Kidney glomerular epithelial cell (primary cell): ENCODE measurements at regions not wholly inside any gene's neighbourhood (a gene's known extent, or its start where the extent isn't known, plus 50 kb on each side); places are given as distances from the start of the nearest gene placed in this dataset.
"Not testable (repeated sequence)": the region's sequence is repeated elsewhere in the genome, so short reads cannot be mapped to it uniquely, and the experiment has no call there.

Source experiments
- DNase-seq: peaks from one replicate; lab custom pipeline; 2025; lab: John Stamatoyannopoulos, UW

GRCh38 chr2:66632882-66633281, 198.0 kb downstream of the MEIS1 start:
- DNase-seq, result not testable (repeated sequence)

- no peak for DNase-seq
Observed at GRCh38 chr2:66633631-66634030, 198.7 kb downstream of the MEIS1 start.

GRCh38 chr2:66634784-66635183, 199.9 kb downstream of the MEIS1 start:
- no peak for DNase-seq

- no peak for DNase-seq
Observed at GRCh38 chr2:66641685-66642084, 206.8 kb downstream of the MEIS1 start.

- DNase-seq, result not testable (repeated sequence)
Observed at GRCh38 chr2:66648081-66648480, 213.2 kb downstream of the MEIS1 start.

- DNase-seq, result no peak
Observed at GRCh38 chr2:66649006-66649405, 214.1 kb downstream of the MEIS1 start.

- DNase-seq, result no peak
Observed at GRCh38 chr2:66651295-66651694, 216.4 kb downstream of the MEIS1 start.

- no peak for DNase-seq
Observed at GRCh38 chr2:66660804-66661203, 225.9 kb downstream of the MEIS1 start.

GRCh38 chr2:66661253-66662173, 226.6 kb downstream of the MEIS1 start:
- no peak for DNase-seq

- no peak for DNase-seq
Observed at GRCh38 chr2:66665124-66665984, 230.4 kb downstream of the MEIS1 start.

GRCh38 chr2:66667301-66667700, 232.4 kb downstream of the MEIS1 start:
- DNase-seq, result no peak

GRCh38 chr2:66673286-66673685, 238.4 kb downstream of the MEIS1 start:
- no peak for DNase-seq

GRCh38 chr2:66674087-66674486, 239.2 kb downstream of the MEIS1 start:
- no peak for DNase-seq

GRCh38 chr2:66675591-66675990, 240.7 kb downstream of the MEIS1 start:
- no peak for DNase-seq

- no peak for DNase-seq
Observed at GRCh38 chr2:66679442-66679841, 244.5 kb downstream of the MEIS1 start.

- no peak for DNase-seq
Observed at GRCh38 chr2:66682476-66682875, 247.6 kb downstream of the MEIS1 start.

- no peak for DNase-seq
Observed at GRCh38 chr2:66683064-66683463, 248.1 kb downstream of the MEIS1 start.

- DNase-seq, result no peak
Observed at GRCh38 chr2:66683599-66683998, 248.7 kb downstream of the MEIS1 start.

GRCh38 chr2:66684289-66684688, 249.4 kb downstream of the MEIS1 start:
- DNase-seq, result no peak

- DNase-seq, result no peak
Observed at GRCh38 chr2:66686755-66687154, 251.8 kb downstream of the MEIS1 start.

- no peak for DNase-seq
Observed at GRCh38 chr2:66688951-66689350, 254.0 kb downstream of the MEIS1 start.

GRCh38 chr2:66689456-66690051, 254.6 kb downstream of the MEIS1 start:
- DNase-seq, result no peak
